ENCODE measurements at regions not wholly inside any gene's neighbourhood (a gene's known extent, or its start where the extent isn't known, plus 50 kb on each side); places are given as distances from the start of the nearest gene placed in this dataset.

GRCh38 chr6:146892613-146893401, 294.0 kb downstream of the ADGB start:
- Mint-ChIP-seq H3K27me3 (peaks cover 11% of the 10 kb centered on the region), H3K4me3 (no peak overlapping the region), H3K4me1 (peaks cover 4% of the 10 kb centered on the region), H3K27ac (no peak overlapping the region), H3K9me3 (ENCODE audit: insufficient read depth) (no peaks in the 10 kb centered on the region)
- Histone ChIP-seq H3K4me3 (ENCODE audit: control extremely low read depth in 1 of 5, extremely low read depth in 1 of 5, insufficient read depth in 1 of 5, low read depth in 2 of 5, low read length in 4 of 5) (no peak overlapping the region), H3K4me1 (ENCODE audit: control insufficient read depth in 2 of 2, insufficient read depth in 2 of 2, low read length in 2 of 2) (no peaks in the 10 kb centered on the region), H3K9me3 (ENCODE audit: control extremely low read depth in 1 of 3, control insufficient read depth in 2 of 3, insufficient read depth in 1 of 3, low read length in 2 of 3) (no peaks in the 10 kb centered on the region), H3K79me2 (ENCODE audit: control insufficient read depth, insufficient read depth, low read length) (no peaks in the 10 kb centered on the region), H3K4me2 (replicated peaks; ENCODE audit: low read depth, low read length, poor library complexity, severe bottlenecking) (no peak overlapping the region), H3K27ac (ENCODE audit: low read length in 2 of 2) (no peak overlapping the region), H4K20me1 (ENCODE audit: control insufficient read depth, insufficient read depth, low read length, poor library complexity, severe bottlenecking) (no peaks in the 10 kb centered on the region), H3K36me3 (replicated peaks in 1 of 2; ENCODE audit: control extremely low read depth in 1 of 2, control insufficient read depth in 1 of 2, extremely low read depth in 1 of 2, insufficient read depth in 2 of 2, low read length in 1 of 2) (no peaks in the 10 kb centered on the region), H2AFZ (ENCODE audit: insufficient read depth, low read depth, low read length, poor library complexity, severe bottlenecking) (no peak overlapping the region), H3K27me3 (replicated peaks in 1 of 4; ENCODE audit: control extremely low read depth in 1 of 4, control insufficient read depth in 3 of 4, insufficient read depth in 4 of 4, low read length in 3 of 4) (no peaks in the 10 kb centered on the region), H3K9ac (ENCODE audit: low read length) (no peak overlapping the region)
- ChIA-PET POLR2A (no interaction called here), CTCF (no interaction called here)
- intact Hi-C loops (cut with micrococcal nuclease): no loop called here
- DNase-seq: no peak
- ATAC-seq (ENCODE audit: low read depth): no peak
- TF ChIP-seq CTCF (IDR thresholded peaks at IDR 0.05) (no peak), EZH2 (IDR thresholded peaks at IDR 0.05; ENCODE audit: borderline replicate concordance, insufficient read depth, low read depth, low read length, poor library complexity, severe bottlenecking) (no peak)
- no CpG with 5 or more reads among the region's 2 CpGs for WGBS (ENCODE audit: insufficient coverage)

GRCh38 chr6:146893690-146894089, 294.9 kb downstream of the ADGB start:
- CTCF ChIA-PET: no interaction called here
- ATAC-seq (ENCODE audit: low read depth): no peak

More at GRCh38 chr6:146893690-146894089, 294.9 kb downstream of the ADGB start:
- Mint-ChIP-seq H3K4me3 (no peak overlapping the region), H3K9me3 (ENCODE audit: insufficient read depth) (no peaks in the 10 kb centered on the region), H3K4me1 (peaks cover 4% of the 10 kb centered on the region), H3K27me3 (peaks cover 11% of the 10 kb centered on the region), H3K27ac (no peak overlapping the region)
- no CpG with 5 or more reads among the region's 1 CpG for WGBS (ENCODE audit: insufficient coverage)
- intact Hi-C loops (cut with micrococcal nuclease): no loop called here
- Histone ChIP-seq H4K20me1 (ENCODE audit: control insufficient read depth, insufficient read depth, low read length, poor library complexity, severe bottlenecking) (no peaks in the 10 kb centered on the region), H3K4me3 (ENCODE audit: control extremely low read depth in 1 of 5, extremely low read depth in 1 of 5, insufficient read depth in 1 of 5, low read depth in 2 of 5, low read length in 4 of 5) (no peak overlapping the region), H3K27me3 (replicated peaks in 1 of 4; ENCODE audit: control extremely low read depth in 1 of 4, control insufficient read depth in 3 of 4, insufficient read depth in 4 of 4, low read length in 3 of 4) (no peaks in the 10 kb centered on the region), H3K79me2 (ENCODE audit: control insufficient read depth, insufficient read depth, low read length) (no peaks in the 10 kb centered on the region), H3K36me3 (replicated peaks in 1 of 2; ENCODE audit: control extremely low read depth in 1 of 2, control insufficient read depth in 1 of 2, extremely low read depth in 1 of 2, insufficient read depth in 2 of 2, low read length in 1 of 2) (no peaks in the 10 kb centered on the region), H2AFZ (ENCODE audit: insufficient read depth, low read depth, low read length, poor library complexity, severe bottlenecking) (no peak overlapping the region), H3K9me3 (ENCODE audit: control extremely low read depth in 1 of 3, control insufficient read depth in 2 of 3, insufficient read depth in 1 of 3, low read length in 2 of 3) (no peaks in the 10 kb centered on the region), H3K9ac (ENCODE audit: low read length) (no peak overlapping the region), H3K27ac (ENCODE audit: low read length in 2 of 2) (no peak overlapping the region), H3K4me2 (replicated peaks; ENCODE audit: low read depth, low read length, poor library complexity, severe bottlenecking) (no peak overlapping the region), H3K4me1 (ENCODE audit: control insufficient read depth in 2 of 2, insufficient read depth in 2 of 2, low read length in 2 of 2) (no peaks in the 10 kb centered on the region)
- POLR2A ChIA-PET: no interaction called here
- no peak for TF ChIP-seq EZH2 (IDR thresholded peaks at IDR 0.05; ENCODE audit: borderline replicate concordance, insufficient read depth, low read depth, low read length, poor library complexity, severe bottlenecking)
- TF ChIP-seq CTCF (IDR thresholded peaks at IDR 0.05): no peak
- DNase-seq: no peak

Data from B cell (primary cell).